Smooth muscle cell (in vitro differentiated cells): ENCODE measurements at regions not wholly inside any gene's neighbourhood (a gene's known extent, or its start where the extent isn't known, plus 50 kb on each side); places are given as distances from the start of the nearest gene placed in this dataset.

Experiments used
- DNase-seq: peaks from one replicate; lab custom pipeline; 2025; ENCODE audit not compliant: unreplicated experiment; lab: John Stamatoyannopoulos, UW
- H2AFZ ChIP-seq: fragments of 200-600 bp; sonication (generic); 2 replicates; pipeline ENCODE4 v1.6.0; 2016; ENCODE audit warnings: antibody characterized with exemption, low read depth, mild to moderate bottlenecking
- H3F3A ChIP-seq: fragments of 200-600 bp; sonication (generic); 2 replicates; pipeline ENCODE4 v1.6.0; 2017; ENCODE audit warnings: antibody characterized with exemption, low read depth
- H3K27ac ChIP-seq: fragments of 200-600 bp; sonication (generic); 2 replicates; pipeline ENCODE4 v1.5.1; 2016; ENCODE audit warnings: low read depth, mild to moderate bottlenecking
- H3K27me3 ChIP-seq: fragments of 200-600 bp; sonication (generic); 2 replicates; pipeline ENCODE4 v1.6.1; 2016; ENCODE audit warnings: low read depth, mild to moderate bottlenecking
- H3K36me3 ChIP-seq: fragments of 200-600 bp; sonication (generic); 2 replicates; pipeline ENCODE4 v1.5.1; 2016; ENCODE audit warnings: low read depth
- H3K4me1 ChIP-seq: fragments of 200-600 bp; sonication (generic); 2 replicates; pipeline ENCODE4 v1.5.1; 2016; ENCODE audit warnings: low read depth
- H3K4me2 ChIP-seq: fragments of 200-600 bp; sonication (generic); 2 replicates; pipeline ENCODE4 v1.6.0; 2016; ENCODE audit warnings: mild to moderate bottlenecking
- H3K4me3 ChIP-seq: fragments of 200-600 bp; sonication (generic); 2 replicates; pipeline ENCODE4 v1.5.1; 2016; ENCODE audit warnings: mild to moderate bottlenecking
- H3K79me2 ChIP-seq: fragments of 200-600 bp; sonication (generic); 2 replicates; pipeline ENCODE4 v1.6.0; 2016; ENCODE audit warnings: low read depth, mild to moderate bottlenecking
- H3K9ac ChIP-seq: fragments of 200-600 bp; sonication (generic); 2 replicates; pipeline ENCODE4 v1.6.0; 2016; ENCODE audit warnings: low read depth
- H3K9me3 ChIP-seq: fragments of 200-600 bp; sonication (generic); replicated peaks from 2 replicates; pipeline ENCODE4 v1.5.1; 2016; ENCODE audit warnings: low read depth
- H4K20me1 ChIP-seq: fragments of 200-600 bp; sonication (generic); 2 replicates; pipeline ENCODE4 v1.6.0; 2016; ENCODE audit warnings: low read depth
- WGBS: methylation state at CpG from one replicate; pipeline ENCODE4 v1.1.7; 2016; ENCODE audit warnings: low lambda C conversion rate; 5-methylcytosine and 5-hydroxymethylcytosine counted together
- TF ChIP-seq, protein P1 (sequence below): fragments of 200-600 bp; sonication (generic); IDR thresholded peaks from 2 replicates; pipeline ENCODE4 v1.5.1; 2017; ENCODE audit warnings: borderline replicate concordance, mild to moderate bottlenecking, antibody characterized with exemption; ENCODE audit not compliant: insufficient read depth, poor library complexity, severe bottlenecking

DNA sequence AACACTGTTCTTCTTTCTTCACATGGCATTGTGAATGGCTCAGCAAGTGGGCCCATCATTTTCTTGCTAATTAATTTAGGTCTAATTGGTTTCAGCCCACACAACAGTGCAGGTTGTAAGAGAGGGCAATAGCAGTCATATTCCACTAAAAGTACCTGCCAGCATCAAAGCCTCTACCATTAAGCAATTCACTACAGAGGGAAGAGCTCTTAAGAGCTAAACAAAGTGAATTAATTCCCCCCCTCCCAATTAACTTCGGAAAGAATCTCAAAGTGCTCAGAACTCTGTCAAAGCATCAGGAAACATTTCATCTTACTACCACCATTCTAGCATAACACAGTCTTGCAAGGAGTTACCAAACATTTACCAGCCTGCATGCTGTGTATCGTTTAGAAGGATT, 133.9 kb upstream of the UBASH3B start:
- H3K4me3 ChIP-seq = no peak overlapping the region
- H3K27ac ChIP-seq = no peak overlapping the region
- H3F3A ChIP-seq = no peaks in the 10 kb centered on the region
- H3K79me2 ChIP-seq = no peaks in the 10 kb centered on the region
- H3K9ac ChIP-seq = no peak overlapping the region
- H3K9me3 ChIP-seq = no peaks in the 10 kb centered on the region
- H3K4me2 ChIP-seq = no peak overlapping the region
- H3K4me1 ChIP-seq = peaks cover 10% of the 10 kb centered on the region
- no peaks in the 10 kb centered on the region for H3K27me3 ChIP-seq
- TF ChIP-seq, protein P1, sequence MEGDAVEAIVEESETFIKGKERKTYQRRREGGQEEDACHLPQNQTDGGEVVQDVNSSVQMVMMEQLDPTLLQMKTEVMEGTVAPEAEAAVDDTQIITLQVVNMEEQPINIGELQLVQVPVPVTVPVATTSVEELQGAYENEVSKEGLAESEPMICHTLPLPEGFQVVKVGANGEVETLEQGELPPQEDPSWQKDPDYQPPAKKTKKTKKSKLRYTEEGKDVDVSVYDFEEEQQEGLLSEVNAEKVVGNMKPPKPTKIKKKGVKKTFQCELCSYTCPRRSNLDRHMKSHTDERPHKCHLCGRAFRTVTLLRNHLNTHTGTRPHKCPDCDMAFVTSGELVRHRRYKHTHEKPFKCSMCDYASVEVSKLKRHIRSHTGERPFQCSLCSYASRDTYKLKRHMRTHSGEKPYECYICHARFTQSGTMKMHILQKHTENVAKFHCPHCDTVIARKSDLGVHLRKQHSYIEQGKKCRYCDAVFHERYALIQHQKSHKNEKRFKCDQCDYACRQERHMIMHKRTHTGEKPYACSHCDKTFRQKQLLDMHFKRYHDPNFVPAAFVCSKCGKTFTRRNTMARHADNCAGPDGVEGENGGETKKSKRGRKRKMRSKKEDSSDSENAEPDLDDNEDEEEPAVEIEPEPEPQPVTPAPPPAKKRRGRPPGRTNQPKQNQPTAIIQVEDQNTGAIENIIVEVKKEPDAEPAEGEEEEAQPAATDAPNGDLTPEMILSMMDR = no peak
- 43% methylated on average over 2 of the region's 2 CpGs for WGBS
- no peaks in the 10 kb centered on the region for H3K36me3 ChIP-seq
- DNase-seq = no peak
- no peak overlapping the region for H2AFZ ChIP-seq
- H4K20me1 ChIP-seq = no peaks in the 10 kb centered on the region

DNA sequence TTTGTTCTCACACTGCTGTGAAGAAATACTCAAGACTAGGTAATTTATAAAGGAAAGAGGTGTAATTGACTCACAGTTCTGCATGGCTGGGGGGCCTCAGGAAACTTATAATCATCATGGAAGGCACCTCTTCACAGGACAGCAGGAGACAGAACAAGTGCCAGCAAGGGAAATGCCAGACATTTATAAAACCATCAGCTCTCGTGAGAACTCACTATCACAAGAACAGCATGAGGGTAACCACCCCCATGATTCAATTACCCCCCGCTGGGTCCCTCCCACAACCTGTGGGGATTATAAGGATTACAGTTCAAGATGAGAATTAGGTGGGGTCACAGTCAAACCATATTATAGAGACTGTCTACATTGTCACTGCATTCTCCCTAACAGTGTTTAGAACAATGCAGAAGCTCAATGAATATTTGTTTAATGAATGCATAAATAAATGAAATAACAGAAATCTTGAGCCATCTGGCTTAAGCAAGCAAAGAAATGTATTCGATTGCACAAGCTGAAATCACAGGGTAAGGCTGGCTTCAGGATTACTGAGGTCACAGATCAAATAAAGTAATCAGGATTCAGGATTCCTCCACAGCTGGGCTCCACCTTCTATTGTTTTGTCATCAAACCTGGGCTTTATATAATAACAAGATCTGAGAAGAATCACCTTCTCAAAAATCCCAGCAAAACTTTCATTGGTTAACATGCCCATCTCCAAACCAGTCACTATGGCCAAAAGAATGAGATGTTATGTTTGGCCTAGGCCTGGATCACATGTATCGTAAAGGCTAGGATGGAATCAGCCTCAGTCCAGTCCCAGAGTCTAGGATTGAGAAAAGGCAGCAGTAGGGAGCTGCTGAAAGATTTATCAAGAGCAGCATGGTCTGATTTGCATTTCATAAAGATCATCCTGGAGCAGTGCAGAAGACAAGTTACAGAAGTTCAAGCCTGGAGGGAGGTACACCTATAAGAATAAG, 137.8 kb upstream of the UBASH3B start:
- H3F3A ChIP-seq = no peaks in the 10 kb centered on the region
- H3K79me2 ChIP-seq = no peaks in the 10 kb centered on the region
- no peak overlapping the region for H3K27ac ChIP-seq
- H3K4me1 ChIP-seq = no peaks in the 10 kb centered on the region
- TF ChIP-seq, protein P1 = no peak
- no peak overlapping the region for H3K4me3 ChIP-seq
- no peak overlapping the region for H3K4me2 ChIP-seq
- H2AFZ ChIP-seq = no peak overlapping the region
- WGBS = 80% methylated on average over 4 of the region's 4 CpGs
- no peaks in the 10 kb centered on the region for H3K9me3 ChIP-seq
- no peaks in the 10 kb centered on the region for H4K20me1 ChIP-seq
- H3K36me3 ChIP-seq = no peaks in the 10 kb centered on the region
- no peak overlapping the region for H3K9ac ChIP-seq
- H3K27me3 ChIP-seq = no peaks in the 10 kb centered on the region
- no peak for DNase-seq

DNA sequence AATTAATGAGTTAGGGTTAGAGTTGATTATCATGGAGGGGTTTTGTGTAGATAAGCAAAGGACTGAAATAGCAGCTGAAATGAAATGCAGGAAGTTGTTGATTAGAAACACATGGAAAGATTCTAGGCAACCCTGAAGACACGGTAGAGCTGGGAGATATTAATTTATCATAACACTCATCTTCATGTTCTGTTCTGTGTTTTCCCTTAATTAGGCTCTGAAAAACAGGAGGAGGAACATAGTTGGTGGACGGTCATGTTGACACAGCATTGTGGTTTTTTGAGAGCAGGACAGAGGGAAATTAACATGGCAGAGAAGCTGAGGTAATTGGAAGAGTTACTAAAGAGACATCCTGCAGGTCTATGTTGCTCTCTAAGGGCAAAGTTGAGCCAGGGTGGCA, 138.8 kb upstream of the UBASH3B start:
- no peak overlapping the region for H3K4me3 ChIP-seq
- no peaks in the 10 kb centered on the region for H3K79me2 ChIP-seq
- no peak overlapping the region for H3K27ac ChIP-seq
- H2AFZ ChIP-seq = no peak overlapping the region
- H3K27me3 ChIP-seq = no peaks in the 10 kb centered on the region
- H3K4me2 ChIP-seq = no peak overlapping the region
- no peaks in the 10 kb centered on the region for H3K36me3 ChIP-seq
- 26% methylated on average over 2 of the region's 2 CpGs for WGBS
- no peaks in the 10 kb centered on the region for H3F3A ChIP-seq
- no peak for DNase-seq
- no peak overlapping the region for H3K9ac ChIP-seq
- no peaks in the 10 kb centered on the region for H3K9me3 ChIP-seq
- TF ChIP-seq, protein P1 = no peak
- H3K4me1 ChIP-seq = no peaks in the 10 kb centered on the region
- H4K20me1 ChIP-seq = no peaks in the 10 kb centered on the region
